ENCODE measurements at regions not wholly inside any gene's neighbourhood (a gene's known extent, or its start where the extent isn't known, plus 50 kb on each side); places are given as distances from the start of the nearest gene placed in this dataset.

DNA sequence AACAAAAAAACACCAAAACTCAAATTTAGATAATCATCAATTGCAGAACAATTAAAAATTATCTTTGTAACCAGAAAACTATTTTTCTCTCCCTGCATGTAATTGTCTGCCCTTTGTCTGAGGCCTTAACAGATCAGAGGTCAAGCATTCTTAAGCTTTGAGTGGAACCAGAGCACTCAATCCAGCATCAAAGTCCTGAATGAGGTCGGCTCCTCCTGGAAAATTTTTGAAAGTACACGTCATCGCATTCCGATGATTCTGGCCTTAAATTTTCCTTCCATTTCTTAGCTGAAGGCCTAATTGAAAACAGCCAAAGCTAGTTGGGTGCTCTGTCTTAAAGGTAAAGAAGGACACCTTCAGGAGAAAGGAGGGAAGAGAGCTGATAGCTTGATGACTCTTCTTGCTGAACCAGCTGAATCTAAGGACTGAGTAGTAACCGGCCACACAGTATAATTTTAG lies 510.2 kb upstream of the SULF2 start:
- Mint-ChIP-seq H3K27me3 (peaks cover 2% of the 10 kb centered on the region), H3K4me1 (ENCODE audit: low read depth) (no peaks in the 10 kb centered on the region), H3K4me3 (no peak overlapping the region), H3K27ac (no peak overlapping the region), H3K9me3 (ENCODE audit: low read depth) (no peaks in the 10 kb centered on the region), H3K36me3 (no peaks in the 10 kb centered on the region)

DNA sequence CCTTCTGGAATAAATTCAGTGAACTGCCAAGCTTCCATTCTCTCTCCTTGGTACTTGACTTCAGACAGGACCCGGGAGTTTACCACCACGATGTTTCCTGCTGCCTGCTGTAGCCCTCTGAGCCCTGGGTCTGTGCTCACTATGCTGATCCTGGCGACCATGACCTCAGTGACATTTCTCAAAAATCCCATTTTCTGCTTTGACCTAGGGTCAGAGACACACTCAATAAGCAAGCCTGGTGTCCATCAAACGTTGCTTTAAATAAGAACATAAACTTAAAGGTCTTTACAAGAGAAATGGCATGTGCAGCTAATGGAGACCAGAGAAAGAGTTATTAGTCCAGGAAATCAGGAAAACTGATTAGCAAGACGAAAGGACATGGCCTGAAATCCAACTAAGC lies 509.7 kb upstream of the SULF2 start:
- no peaks in the 10 kb centered on the region for H3K4me1 Mint-ChIP-seq (ENCODE audit: low read depth)
- no peak overlapping the region for H3K27ac Mint-ChIP-seq
- H3K36me3 Mint-ChIP-seq = no peaks in the 10 kb centered on the region
- H3K27me3 Mint-ChIP-seq = peaks cover 2% of the 10 kb centered on the region
- H3K4me3 Mint-ChIP-seq = no peak overlapping the region
- no peaks in the 10 kb centered on the region for H3K9me3 Mint-ChIP-seq (ENCODE audit: low read depth)

DNA sequence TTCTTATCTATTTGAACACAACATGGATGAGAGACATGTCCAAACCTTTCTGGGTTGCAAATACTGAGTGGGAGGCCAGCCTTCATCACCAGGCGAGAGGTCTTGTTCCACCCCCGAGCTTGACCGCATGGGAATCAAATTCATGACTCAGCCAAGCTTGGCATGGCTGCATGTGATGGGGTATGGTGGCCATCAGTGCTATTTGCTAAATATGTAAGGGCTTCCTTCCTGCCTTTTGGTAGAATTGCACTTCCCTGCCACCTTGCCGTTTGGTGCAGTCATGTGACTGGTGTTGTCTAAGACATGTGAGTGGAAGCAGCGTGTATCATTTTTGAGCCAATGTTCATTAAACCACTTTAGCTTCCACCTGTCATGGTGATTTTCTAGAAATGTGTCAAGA lies 508.9 kb upstream of the SULF2 start:
- no peaks in the 10 kb centered on the region for H3K4me1 Mint-ChIP-seq (ENCODE audit: low read depth)
- H3K9me3 Mint-ChIP-seq (ENCODE audit: low read depth) = no peaks in the 10 kb centered on the region
- peaks cover 4% of the 10 kb centered on the region for H3K27me3 Mint-ChIP-seq
- H3K36me3 Mint-ChIP-seq = no peaks in the 10 kb centered on the region
- H3K4me3 Mint-ChIP-seq = no peak overlapping the region
- H3K27ac Mint-ChIP-seq = no peak overlapping the region

DNA sequence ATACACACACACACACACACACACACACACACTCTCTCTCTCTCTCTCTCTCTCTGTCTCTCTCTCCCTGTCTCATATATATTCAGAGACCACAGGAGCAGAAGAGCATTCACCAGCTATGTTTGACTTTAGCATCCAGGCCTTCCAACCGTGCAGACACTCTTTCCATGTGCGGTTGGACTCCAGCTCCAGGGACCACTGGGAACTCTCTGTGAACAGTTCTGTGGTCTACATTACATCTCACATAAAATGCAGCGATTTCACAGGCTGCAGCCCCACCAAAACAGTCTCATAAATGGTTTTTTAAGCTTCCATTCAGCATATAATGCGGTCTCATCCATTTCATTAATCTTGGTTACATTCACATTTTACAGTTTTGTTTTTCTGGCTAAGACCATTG lies 508.4 kb upstream of the SULF2 start:
- Mint-ChIP-seq H3K36me3 (no peaks in the 10 kb centered on the region), H3K27ac (no peak overlapping the region), H3K9me3 (ENCODE audit: low read depth) (no peaks in the 10 kb centered on the region), H3K4me1 (ENCODE audit: low read depth) (no peaks in the 10 kb centered on the region), H3K27me3 (peaks cover 4% of the 10 kb centered on the region), H3K4me3 (no peak overlapping the region)

DNA sequence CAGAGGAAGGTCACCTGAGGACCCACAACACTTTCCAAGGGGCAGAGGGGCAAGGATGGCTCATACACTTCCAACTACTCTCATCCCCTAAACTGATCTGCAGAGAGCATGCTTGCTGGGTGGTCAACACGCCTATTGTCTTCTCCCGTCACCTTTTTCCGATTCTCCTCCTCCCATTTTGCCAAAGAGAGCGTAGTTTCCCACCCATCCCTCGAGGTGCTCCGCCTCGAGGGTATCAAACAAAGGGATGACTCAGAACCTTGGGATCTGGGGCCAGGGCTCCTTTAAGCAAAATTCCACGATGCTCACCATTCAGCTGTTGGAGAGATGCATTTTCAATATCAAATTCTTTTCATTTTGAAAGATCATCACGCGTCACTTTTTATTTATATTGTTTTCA lies 507.5 kb upstream of the SULF2 start:
- Mint-ChIP-seq H3K36me3 (no peaks in the 10 kb centered on the region), H3K4me1 (ENCODE audit: low read depth) (no peaks in the 10 kb centered on the region), H3K27ac (no peak overlapping the region), H3K9me3 (ENCODE audit: low read depth) (no peaks in the 10 kb centered on the region), H3K27me3 (peaks cover 4% of the 10 kb centered on the region), H3K4me3 (no peak overlapping the region)

DNA sequence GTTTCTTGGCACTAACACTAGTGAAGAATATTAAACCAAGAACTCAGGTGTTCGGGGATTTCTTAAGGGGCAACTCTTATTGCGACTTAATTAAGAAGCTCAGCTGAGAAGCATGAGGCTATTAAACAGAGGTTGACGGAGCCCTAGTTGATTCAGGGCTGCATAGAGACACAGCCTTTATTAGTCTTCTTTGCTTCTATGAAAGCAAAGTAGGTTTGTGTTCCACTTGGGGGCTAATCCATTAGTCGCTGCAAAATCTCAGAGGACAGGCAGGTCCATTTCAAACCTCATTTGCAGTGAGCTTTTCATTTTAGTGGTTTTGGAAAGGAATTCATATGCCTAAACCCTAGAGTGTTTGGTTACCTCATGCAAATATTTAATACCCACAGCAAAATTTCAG lies 506.6 kb upstream of the SULF2 start:
- H3K4me3 Mint-ChIP-seq = no peak overlapping the region

DNA sequence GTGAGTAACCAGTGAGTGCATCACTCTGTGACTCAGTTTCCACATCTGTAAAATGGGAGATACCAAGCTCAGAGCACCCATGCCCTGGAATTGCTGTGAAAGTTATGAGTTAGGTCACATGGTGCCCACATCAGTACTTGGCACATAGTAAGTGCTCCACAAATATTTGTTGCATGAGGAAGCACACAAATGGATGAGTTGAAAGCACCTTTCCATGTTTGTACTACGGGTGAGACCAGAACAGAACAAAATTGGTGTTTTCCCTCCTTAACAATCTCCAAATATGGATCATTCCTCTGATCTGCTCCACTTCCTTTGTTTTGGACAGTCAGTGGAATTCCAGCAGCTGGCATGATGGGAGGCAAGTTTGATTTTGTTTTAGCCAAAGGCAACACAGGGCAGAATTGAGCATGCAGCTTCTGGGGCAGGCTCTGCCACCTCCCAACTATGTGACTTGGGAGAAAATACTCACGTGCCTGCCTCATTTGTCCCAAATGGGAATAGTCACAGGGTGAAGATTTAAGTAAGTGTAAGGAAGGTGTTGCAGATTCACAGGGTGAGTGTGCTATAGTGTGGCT lies 503.7 kb upstream of the SULF2 start:
- Mint-ChIP-seq H3K27me3 (peaks cover 4% of the 10 kb centered on the region), H3K36me3 (no peaks in the 10 kb centered on the region), H3K9me3 (ENCODE audit: low read depth) (no peaks in the 10 kb centered on the region), H3K4me1 (ENCODE audit: low read depth) (no peaks in the 10 kb centered on the region), H3K27ac (no peak overlapping the region), H3K4me3 (no peak overlapping the region)

More for the DNA sequence above, 506.6 kb upstream of the SULF2 start:
- Mint-ChIP-seq H3K36me3 (no peaks in the 10 kb centered on the region), H3K27ac (no peak overlapping the region), H3K27me3 (peaks cover 4% of the 10 kb centered on the region), H3K9me3 (ENCODE audit: low read depth) (no peaks in the 10 kb centered on the region), H3K4me1 (ENCODE audit: low read depth) (no peaks in the 10 kb centered on the region)

DNA sequence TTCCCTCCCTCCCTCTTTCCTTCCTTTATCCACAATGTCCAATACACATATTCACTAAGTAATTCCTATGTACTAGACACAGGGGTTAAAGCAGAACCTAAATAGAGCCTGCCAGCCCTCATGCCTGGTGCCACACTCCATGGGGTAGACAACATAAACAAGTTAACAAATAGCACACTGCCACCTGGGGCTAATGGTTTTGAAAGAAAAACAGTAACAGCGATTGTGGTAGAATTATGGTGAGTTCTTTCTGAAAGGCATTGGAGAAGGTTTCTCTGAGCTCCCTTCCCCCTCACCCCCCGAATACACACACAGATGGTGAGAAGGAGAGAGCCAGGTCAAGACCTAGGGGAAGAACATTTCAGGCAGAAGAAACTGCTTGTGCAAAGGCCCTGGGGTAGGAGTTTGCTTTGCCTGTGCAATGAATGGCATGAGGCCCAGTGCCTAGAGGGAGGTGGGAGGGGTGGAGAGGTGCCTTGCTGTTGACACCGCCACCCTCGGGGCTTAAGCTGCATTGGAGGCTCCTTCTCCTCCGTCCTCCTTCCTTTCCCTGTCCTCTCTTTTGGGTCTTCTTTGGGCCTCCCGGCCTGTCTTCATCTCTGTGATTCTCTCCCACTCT lies 502.4 kb upstream of the SULF2 start:
- H3K27ac Mint-ChIP-seq = no peak overlapping the region
- H3K27me3 Mint-ChIP-seq = peaks cover 5% of the 10 kb centered on the region
- no peaks in the 10 kb centered on the region for H3K36me3 Mint-ChIP-seq
- no peaks in the 10 kb centered on the region for H3K9me3 Mint-ChIP-seq (ENCODE audit: low read depth)
- no peaks in the 10 kb centered on the region for H3K4me1 Mint-ChIP-seq (ENCODE audit: low read depth)
- no peak overlapping the region for H3K4me3 Mint-ChIP-seq

DNA sequence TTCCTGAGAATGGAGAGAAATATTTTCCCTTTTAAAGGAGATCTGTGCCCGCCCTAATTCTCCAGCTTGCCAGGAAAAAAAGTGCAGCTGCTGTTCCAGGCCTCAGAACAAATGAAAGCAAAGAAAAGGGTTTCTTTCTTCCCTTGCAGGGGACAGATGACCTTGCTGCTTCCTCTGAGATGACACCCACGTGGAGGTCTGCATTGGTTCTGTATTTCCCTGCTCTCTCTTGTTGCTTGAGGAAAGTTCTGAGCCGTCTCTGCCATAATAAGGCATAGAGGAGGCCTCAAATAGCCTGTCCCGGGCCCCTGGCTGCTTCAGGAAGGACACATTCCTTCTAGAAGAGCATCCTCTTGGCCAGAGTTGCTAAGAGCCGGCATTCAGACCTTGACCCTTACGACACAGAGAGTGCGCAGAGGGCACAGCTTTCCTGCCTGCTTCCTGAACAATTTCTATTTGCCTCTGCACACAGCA lies 501.8 kb upstream of the SULF2 start:
- Mint-ChIP-seq H3K4me3 (no peak overlapping the region), H3K27ac (no peak overlapping the region), H3K4me1 (ENCODE audit: low read depth) (no peaks in the 10 kb centered on the region), H3K36me3 (no peaks in the 10 kb centered on the region), H3K9me3 (ENCODE audit: low read depth) (no peaks in the 10 kb centered on the region), H3K27me3 (peaks cover 5% of the 10 kb centered on the region)

DNA sequence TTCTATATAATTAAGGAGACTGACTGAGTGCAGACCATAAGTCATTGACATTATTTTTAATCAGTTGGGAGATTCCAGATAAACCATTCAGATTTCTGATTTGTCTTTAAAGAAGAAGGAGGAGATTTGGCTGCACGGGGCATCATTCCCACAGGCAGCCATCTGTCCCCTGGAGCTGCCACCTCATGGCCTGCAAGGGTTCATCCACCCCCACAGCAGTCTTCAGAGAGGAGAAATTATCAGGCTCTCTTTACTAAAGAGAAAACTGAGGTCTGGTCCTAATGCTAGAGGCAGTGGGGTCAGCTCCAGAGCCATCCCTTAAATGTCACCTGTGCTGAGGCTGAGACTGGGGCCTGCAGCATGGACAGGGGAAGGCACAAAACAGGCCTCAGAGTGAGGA lies 501.3 kb upstream of the SULF2 start:
- no peak overlapping the region for H3K27ac Mint-ChIP-seq
- H3K4me3 Mint-ChIP-seq = no peak overlapping the region
- peaks cover 5% of the 10 kb centered on the region for H3K27me3 Mint-ChIP-seq
- no peaks in the 10 kb centered on the region for H3K36me3 Mint-ChIP-seq
- no peaks in the 10 kb centered on the region for H3K9me3 Mint-ChIP-seq (ENCODE audit: low read depth)
- no peaks in the 10 kb centered on the region for H3K4me1 Mint-ChIP-seq (ENCODE audit: low read depth)

DNA sequence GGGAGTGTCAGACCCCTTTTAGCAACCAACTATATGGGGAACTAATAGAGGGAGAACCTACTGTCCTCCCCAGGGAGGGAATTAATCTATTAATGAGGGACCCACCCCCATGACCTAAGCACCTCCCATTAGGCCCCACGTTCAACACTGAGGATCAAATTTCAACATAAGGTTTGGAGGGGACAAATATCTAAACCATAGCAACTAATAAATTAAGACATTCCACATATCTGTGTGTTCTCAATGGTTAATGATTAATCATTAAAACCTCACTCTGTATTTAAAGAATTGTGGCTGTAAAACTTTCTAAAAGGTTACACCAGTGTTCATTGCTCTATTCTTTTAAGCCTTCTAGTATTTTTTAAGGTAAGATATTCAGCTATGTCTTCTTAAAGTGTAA lies 500.4 kb upstream of the SULF2 start:
- Mint-ChIP-seq H3K4me1 (ENCODE audit: low read depth) (no peaks in the 10 kb centered on the region), H3K4me3 (no peak overlapping the region), H3K27ac (no peak overlapping the region), H3K27me3 (peaks cover 5% of the 10 kb centered on the region), H3K36me3 (no peaks in the 10 kb centered on the region), H3K9me3 (ENCODE audit: low read depth) (no peaks in the 10 kb centered on the region)

DNA sequence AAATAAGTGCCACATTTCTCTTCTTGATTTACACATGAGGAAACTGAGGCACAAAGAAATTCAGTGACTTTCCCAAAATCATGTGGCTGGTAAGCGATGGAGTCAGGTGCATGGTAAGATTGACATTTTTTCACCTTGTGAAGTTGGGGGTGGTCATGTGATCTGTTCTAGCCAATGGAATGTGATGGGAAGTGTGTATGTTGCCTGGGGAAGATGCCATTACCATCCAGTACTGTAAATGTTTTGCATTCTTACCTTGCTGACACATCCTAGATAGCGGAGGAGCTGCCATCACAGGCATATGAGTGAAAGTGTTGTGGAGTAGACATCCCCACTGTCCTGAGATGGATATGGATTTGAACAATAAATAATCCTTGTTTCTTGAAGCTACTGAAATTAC lies 499.6 kb upstream of the SULF2 start:
- peaks cover 7% of the 10 kb centered on the region for H3K27me3 Mint-ChIP-seq

DNA sequence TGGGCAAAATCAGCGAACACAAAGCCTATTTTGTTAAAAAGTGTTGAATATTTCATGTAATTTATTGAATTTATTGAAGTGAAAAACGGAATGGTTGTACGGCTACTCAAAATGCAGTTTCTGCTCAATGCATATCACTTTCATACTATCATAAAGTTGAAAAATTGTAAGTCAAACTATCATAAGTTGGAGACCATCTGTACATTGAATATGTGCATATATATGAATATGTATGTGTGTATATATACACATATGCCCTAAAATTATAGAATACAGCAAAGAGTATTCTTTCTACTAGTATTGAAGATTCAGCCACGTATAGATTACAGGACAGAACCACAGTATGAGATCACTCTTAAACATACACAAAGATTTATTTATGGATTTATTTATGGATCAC lies 499.0 kb upstream of the SULF2 start:
- H3K27me3 Mint-ChIP-seq = peaks cover 9% of the 10 kb centered on the region
- no peak overlapping the region for H3K27ac Mint-ChIP-seq
- no peaks in the 10 kb centered on the region for H3K4me1 Mint-ChIP-seq (ENCODE audit: low read depth)
- H3K36me3 Mint-ChIP-seq = no peaks in the 10 kb centered on the region
- H3K9me3 Mint-ChIP-seq (ENCODE audit: low read depth) = no peaks in the 10 kb centered on the region
- no peak overlapping the region for H3K4me3 Mint-ChIP-seq

More for the DNA sequence above, 499.6 kb upstream of the SULF2 start:
- Mint-ChIP-seq H3K36me3 (no peaks in the 10 kb centered on the region), H3K27ac (no peak overlapping the region), H3K4me1 (ENCODE audit: low read depth) (no peaks in the 10 kb centered on the region), H3K9me3 (ENCODE audit: low read depth) (no peaks in the 10 kb centered on the region), H3K4me3 (no peak overlapping the region)

DNA sequence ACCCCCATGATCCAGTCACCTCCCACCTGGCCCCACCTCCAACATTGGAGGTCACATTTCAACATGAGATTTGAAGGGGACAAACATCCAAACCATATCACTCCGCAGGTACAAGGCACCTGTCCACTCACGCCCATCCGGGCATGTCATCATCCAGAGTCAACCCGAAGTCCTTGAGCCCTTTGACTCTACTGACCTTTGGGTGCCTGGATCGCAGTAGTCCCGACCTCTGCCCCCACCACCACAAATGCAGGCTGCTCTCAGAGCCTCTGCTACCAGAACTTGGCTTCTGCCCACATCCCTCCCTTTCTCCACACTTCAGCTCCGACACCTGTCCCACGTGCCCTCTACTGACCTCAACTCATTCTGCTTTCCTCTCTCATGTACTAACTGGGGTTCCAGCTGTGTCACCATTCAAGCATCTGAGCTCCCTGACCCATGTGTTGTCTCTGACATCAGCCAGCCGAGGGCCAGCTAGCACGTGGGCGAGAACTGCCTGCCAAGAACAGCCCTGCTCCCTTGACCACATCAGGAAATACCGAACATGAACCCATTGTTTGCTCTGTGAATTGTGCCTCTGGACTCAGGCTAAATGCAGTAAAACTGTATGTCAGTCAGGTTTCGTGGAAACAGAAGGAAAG lies 498.3 kb upstream of the SULF2 start:
- H3K36me3 Mint-ChIP-seq = no peaks in the 10 kb centered on the region
- H3K9me3 Mint-ChIP-seq (ENCODE audit: low read depth) = no peaks in the 10 kb centered on the region
- peaks cover 8% of the 10 kb centered on the region for H3K27me3 Mint-ChIP-seq
- no peaks in the 10 kb centered on the region for H3K4me1 Mint-ChIP-seq (ENCODE audit: low read depth)
- no peak overlapping the region for H3K27ac Mint-ChIP-seq
- H3K4me3 Mint-ChIP-seq = no peak overlapping the region

DNA sequence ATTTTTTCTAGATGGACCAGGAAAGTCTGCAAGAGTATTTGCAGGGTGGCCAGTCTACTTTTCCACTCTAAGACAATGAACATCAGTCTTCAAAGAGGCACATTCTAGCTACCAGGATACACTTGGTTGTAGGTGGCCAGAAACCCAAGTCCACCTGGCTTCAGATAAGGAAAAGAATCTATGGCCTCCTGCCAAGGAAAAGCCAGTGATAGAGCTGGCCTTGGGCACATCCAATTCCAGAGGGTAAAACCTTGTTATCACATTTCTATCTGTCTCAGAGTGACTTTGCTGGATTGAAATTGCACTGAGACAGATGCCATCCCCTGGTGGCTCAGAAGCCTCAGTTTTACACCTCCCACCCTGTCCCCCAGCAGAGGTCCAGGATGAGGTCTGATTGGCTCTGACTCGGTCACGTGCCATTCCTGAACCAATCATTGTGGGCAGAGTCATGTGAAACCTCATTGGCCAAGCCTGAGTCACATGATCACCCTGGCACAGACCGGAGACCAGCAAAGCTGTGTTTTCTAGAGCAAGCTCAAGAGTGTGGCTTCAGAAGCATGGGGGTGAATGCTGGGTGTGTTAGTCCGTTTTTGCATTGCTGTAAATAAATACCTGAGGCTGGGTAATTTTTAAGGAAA lies 497.4 kb upstream of the SULF2 start:
- Mint-ChIP-seq H3K36me3 (no peaks in the 10 kb centered on the region), H3K9me3 (ENCODE audit: low read depth) (no peaks in the 10 kb centered on the region), H3K27ac (no peak overlapping the region), H3K4me1 (ENCODE audit: low read depth) (no peaks in the 10 kb centered on the region), H3K27me3 (peaks cover 11% of the 10 kb centered on the region), H3K4me3 (no peak overlapping the region)

Data from activated naive CD8-positive, alpha-beta T cell (primary cell).